ENCODE measurements at regions not wholly inside any gene's neighbourhood (a gene's known extent, or its start where the extent isn't known, plus 50 kb on each side); places are given as distances from the start of the nearest gene placed in this dataset.

DNA sequence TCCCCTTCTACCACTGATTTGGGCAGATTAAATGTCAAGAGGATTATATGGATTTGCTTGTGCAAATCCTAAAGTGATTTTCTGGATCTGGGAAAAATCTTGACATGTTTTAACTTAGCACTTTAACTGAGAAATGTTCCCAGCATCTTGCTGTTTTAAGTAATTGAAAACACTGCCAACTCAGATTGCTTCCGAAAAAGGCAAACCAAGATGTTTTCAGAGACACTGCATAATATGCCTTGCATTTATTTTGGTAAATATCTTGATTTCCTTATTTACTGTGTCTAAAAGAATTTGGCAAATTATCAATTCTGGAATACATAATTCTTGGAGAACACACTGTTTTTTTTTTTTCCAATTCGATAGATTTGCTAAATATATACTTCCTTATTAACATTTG is 385.0 kb upstream of the FAM98A start:
- TF ChIP-seq RFX5 (IDR thresholded peaks at IDR 0.05; ENCODE audit: low read length) (no peak), CHD2 (IDR thresholded peaks at IDR 0.05; ENCODE audit: low read length, partially characterized antibody) (no peak), POLR2AphosphoS5 (IDR thresholded peaks at IDR 0.05; ENCODE audit: low read depth, low read length) (no peak), NRF1 (IDR thresholded peaks at IDR 0.05; ENCODE audit: low read depth, low read length) (no peak), ELF1 (IDR thresholded peaks at IDR 0.05) (no peak), TAF1 (IDR thresholded peaks at IDR 0.05; ENCODE audit: borderline replicate concordance, low read depth, low read length) (no peak), EP300 (IDR thresholded peaks at IDR 0.05; ENCODE audit: borderline replicate concordance in 1 of 2, low read depth in 1 of 2, low read length in 1 of 2) (no peak)
- TF ChIP-seq, protein P1, sequence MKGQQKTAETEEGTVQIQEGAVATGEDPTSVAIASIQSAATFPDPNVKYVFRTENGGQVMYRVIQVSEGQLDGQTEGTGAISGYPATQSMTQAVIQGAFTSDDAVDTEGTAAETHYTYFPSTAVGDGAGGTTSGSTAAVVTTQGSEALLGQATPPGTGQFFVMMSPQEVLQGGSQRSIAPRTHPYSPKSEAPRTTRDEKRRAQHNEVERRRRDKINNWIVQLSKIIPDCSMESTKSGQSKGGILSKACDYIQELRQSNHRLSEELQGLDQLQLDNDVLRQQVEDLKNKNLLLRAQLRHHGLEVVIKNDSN (IDR thresholded peaks at IDR 0.05; ENCODE audit: borderline replicate concordance, low read depth), result no peak
- TF ChIP-seq, protein P2, sequence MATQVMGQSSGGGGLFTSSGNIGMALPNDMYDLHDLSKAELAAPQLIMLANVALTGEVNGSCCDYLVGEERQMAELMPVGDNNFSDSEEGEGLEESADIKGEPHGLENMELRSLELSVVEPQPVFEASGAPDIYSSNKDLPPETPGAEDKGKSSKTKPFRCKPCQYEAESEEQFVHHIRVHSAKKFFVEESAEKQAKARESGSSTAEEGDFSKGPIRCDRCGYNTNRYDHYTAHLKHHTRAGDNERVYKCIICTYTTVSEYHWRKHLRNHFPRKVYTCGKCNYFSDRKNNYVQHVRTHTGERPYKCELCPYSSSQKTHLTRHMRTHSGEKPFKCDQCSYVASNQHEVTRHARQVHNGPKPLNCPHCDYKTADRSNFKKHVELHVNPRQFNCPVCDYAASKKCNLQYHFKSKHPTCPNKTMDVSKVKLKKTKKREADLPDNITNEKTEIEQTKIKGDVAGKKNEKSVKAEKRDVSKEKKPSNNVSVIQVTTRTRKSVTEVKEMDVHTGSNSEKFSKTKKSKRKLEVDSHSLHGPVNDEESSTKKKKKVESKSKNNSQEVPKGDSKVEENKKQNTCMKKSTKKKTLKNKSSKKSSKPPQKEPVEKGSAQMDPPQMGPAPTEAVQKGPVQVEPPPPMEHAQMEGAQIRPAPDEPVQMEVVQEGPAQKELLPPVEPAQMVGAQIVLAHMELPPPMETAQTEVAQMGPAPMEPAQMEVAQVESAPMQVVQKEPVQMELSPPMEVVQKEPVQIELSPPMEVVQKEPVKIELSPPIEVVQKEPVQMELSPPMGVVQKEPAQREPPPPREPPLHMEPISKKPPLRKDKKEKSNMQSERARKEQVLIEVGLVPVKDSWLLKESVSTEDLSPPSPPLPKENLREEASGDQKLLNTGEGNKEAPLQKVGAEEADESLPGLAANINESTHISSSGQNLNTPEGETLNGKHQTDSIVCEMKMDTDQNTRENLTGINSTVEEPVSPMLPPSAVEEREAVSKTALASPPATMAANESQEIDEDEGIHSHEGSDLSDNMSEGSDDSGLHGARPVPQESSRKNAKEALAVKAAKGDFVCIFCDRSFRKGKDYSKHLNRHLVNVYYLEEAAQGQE (IDR thresholded peaks at IDR 0.05; ENCODE audit: low read depth, low read length), result no peak
- TF ChIP-seq, protein P3, sequence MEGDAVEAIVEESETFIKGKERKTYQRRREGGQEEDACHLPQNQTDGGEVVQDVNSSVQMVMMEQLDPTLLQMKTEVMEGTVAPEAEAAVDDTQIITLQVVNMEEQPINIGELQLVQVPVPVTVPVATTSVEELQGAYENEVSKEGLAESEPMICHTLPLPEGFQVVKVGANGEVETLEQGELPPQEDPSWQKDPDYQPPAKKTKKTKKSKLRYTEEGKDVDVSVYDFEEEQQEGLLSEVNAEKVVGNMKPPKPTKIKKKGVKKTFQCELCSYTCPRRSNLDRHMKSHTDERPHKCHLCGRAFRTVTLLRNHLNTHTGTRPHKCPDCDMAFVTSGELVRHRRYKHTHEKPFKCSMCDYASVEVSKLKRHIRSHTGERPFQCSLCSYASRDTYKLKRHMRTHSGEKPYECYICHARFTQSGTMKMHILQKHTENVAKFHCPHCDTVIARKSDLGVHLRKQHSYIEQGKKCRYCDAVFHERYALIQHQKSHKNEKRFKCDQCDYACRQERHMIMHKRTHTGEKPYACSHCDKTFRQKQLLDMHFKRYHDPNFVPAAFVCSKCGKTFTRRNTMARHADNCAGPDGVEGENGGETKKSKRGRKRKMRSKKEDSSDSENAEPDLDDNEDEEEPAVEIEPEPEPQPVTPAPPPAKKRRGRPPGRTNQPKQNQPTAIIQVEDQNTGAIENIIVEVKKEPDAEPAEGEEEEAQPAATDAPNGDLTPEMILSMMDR (IDR thresholded peaks at IDR 0.05), result no peak
- TF ChIP-seq, protein P4, sequence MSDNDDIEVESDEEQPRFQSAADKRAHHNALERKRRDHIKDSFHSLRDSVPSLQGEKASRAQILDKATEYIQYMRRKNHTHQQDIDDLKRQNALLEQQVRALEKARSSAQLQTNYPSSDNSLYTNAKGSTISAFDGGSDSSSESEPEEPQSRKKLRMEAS (IDR thresholded peaks at IDR 0.05; ENCODE audit: low read depth), result no peak
- TF ChIP-seq, protein P5, sequence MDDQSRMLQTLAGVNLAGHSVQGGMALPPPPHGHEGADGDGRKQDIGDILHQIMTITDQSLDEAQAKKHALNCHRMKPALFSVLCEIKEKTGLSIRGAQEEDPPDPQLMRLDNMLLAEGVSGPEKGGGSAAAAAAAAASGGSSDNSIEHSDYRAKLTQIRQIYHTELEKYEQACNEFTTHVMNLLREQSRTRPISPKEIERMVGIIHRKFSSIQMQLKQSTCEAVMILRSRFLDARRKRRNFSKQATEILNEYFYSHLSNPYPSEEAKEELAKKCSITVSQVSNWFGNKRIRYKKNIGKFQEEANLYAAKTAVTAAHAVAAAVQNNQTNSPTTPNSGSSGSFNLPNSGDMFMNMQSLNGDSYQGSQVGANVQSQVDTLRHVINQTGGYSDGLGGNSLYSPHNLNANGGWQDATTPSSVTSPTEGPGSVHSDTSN (IDR thresholded peaks at IDR 0.05), result no peak
- TF ChIP-seq, protein P6, sequence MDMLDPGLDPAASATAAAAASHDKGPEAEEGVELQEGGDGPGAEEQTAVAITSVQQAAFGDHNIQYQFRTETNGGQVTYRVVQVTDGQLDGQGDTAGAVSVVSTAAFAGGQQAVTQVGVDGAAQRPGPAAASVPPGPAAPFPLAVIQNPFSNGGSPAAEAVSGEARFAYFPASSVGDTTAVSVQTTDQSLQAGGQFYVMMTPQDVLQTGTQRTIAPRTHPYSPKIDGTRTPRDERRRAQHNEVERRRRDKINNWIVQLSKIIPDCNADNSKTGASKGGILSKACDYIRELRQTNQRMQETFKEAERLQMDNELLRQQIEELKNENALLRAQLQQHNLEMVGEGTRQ (IDR thresholded peaks at IDR 0.05; ENCODE audit: borderline replicate concordance, low read depth, low read length), result no peak

Measured in SK-N-SH (cell line).